ENCODE measurements at regions not wholly inside any gene's neighbourhood (a gene's known extent, or its start where the extent isn't known, plus 50 kb on each side); places are given as distances from the start of the nearest gene placed in this dataset.

DNA sequence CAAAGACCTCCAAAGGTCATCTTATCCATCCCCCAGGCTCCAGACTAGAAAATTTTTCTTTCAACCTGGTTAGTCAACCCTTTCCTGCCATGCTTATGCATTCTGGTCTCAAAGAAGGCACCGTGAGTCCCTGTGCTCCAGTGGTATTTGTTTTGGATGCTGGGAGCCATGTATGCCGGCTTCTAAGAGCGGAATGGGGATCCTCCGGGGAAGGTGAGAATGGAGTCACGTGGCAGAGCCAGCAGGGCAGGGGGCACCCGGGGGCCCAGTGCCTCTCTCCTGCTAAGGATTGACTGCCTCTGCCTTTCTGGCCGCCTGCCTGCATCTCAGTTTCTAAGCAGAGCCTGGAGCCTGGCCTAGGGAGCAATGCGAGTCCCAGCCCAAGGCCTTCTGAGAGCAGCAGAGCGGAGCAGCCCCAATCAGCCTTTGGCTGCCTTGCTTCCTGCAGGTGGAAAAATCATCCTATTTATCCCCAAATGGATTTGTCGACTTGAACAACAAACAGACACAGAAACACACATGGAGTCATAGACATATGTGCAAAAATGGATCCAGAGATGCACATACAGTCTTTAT is 141.0 kb downstream of the PJA1 start:
- Histone ChIP-seq H3K4me3 (ENCODE audit: low read depth, low read length) (no peak overlapping the region), H3K9me3 (ENCODE audit: control insufficient read depth, insufficient read depth, low read length) (no peaks in the 10 kb centered on the region), H3K27ac (ENCODE audit: low read depth, low read length) (no peak overlapping the region), H3K27me3 (ENCODE audit: control insufficient read depth, insufficient read depth, low read length) (no peaks in the 10 kb centered on the region)
- CTCF ChIA-PET: interaction anchor here (0.6 kb wide), 1 partner anchor 197 kb away, joined by 3 read pairs; no protein-coding TSS in a partner anchor
- POLR2A ChIA-PET: no interaction called here
- TF ChIP-seq, protein P1, sequence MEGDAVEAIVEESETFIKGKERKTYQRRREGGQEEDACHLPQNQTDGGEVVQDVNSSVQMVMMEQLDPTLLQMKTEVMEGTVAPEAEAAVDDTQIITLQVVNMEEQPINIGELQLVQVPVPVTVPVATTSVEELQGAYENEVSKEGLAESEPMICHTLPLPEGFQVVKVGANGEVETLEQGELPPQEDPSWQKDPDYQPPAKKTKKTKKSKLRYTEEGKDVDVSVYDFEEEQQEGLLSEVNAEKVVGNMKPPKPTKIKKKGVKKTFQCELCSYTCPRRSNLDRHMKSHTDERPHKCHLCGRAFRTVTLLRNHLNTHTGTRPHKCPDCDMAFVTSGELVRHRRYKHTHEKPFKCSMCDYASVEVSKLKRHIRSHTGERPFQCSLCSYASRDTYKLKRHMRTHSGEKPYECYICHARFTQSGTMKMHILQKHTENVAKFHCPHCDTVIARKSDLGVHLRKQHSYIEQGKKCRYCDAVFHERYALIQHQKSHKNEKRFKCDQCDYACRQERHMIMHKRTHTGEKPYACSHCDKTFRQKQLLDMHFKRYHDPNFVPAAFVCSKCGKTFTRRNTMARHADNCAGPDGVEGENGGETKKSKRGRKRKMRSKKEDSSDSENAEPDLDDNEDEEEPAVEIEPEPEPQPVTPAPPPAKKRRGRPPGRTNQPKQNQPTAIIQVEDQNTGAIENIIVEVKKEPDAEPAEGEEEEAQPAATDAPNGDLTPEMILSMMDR (IDR thresholded peaks at IDR 0.05; ENCODE audit: low read depth, low read length): no peak
- no peak for DNase-seq (ENCODE audit: low read depth, low spot score)

DNA sequence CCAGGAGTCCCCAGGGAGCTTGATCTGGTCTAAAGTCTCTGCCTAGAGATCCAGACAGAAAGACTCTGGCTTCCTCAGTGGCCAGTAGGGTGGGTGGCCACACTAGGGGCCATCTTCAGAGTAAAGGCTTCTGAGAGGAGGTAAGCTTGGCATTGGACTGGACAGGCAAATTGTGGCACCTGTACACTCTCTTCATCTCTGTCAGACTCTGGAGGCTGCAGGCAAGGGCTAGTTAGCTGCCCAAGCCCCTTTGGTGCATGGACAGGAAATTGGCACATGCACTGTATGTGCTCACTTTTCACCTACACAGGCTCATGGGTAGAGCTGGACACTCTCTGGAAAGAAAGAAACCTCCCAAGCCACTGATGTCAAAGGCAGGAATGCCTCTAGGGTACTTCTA is 142.8 kb downstream of the PJA1 start:
- H3K27ac ChIP-seq (ENCODE audit: low read depth, low read length): no peak overlapping the region
- POLR2A ChIA-PET: no interaction called here

DNA sequence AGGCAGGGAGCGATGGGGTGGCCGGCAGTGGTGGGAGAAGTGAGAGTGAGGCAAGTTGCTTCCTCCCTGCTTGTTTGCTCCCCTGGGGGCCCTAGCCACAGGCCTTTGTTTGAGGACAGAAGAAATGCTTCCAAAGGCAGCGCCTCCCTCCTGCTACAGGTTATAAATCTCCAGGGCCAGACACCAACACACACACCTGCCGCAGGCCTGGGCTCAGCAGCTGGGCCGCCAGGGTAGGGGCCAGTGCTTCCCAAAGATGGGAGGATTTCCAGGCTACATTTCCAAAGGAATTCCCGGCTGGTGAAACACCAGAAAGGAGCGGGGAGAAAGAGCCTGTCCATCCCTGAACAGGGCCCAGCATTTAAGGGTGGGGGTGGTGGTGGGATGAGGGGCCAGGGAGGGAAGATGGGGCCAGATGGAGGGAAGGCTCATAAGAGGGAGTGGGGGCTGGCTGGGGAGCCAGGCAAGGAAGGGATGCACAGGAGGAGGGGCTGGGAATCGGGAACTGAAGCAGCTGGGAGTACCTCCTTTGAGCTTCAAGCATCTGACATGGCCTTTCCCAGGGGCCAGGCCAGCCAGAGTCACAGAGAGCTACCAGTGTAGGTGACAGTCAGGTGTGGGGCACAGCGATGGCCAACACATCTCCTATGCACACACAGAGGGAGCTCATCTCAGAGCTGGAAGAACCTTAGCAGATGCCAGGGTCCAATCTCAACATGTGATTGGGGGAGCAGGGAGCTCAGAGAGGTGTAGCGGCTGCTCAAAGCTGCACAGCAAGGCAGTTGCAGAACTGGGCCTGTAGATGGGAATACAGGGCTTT is 143.9 kb downstream of the PJA1 start:
- POLR2A ChIA-PET: no interaction called here
- H3K27ac ChIP-seq (ENCODE audit: low read depth, low read length): no peak overlapping the region
- H3K4me3 ChIP-seq (ENCODE audit: low read depth, low read length): no peak overlapping the region
- CTCF ChIA-PET: no interaction called here
- no peaks in the 10 kb centered on the region for H3K27me3 ChIP-seq (ENCODE audit: control insufficient read depth, insufficient read depth, low read length)
- TF ChIP-seq, protein P1 (IDR thresholded peaks at IDR 0.05; ENCODE audit: low read depth, low read length): no peak
- H3K9me3 ChIP-seq (ENCODE audit: control insufficient read depth, insufficient read depth, low read length): no peaks in the 10 kb centered on the region
- no peak for DNase-seq (ENCODE audit: low read depth, low spot score)

More for the DNA sequence above, 142.8 kb downstream of the PJA1 start:
- TF ChIP-seq, protein P1 (IDR thresholded peaks at IDR 0.05; ENCODE audit: low read depth, low read length): no peak
- CTCF ChIA-PET: interaction anchor here (1.2 kb wide), 1 partner anchor 195 kb away, joined by 3 read pairs; no protein-coding TSS in a partner anchor
- H3K9me3 ChIP-seq (ENCODE audit: control insufficient read depth, insufficient read depth, low read length): no peaks in the 10 kb centered on the region
- no peak overlapping the region for H3K4me3 ChIP-seq (ENCODE audit: low read depth, low read length)
- no peaks in the 10 kb centered on the region for H3K27me3 ChIP-seq (ENCODE audit: control insufficient read depth, insufficient read depth, low read length)
- no peak for DNase-seq (ENCODE audit: low read depth, low spot score)

DNA sequence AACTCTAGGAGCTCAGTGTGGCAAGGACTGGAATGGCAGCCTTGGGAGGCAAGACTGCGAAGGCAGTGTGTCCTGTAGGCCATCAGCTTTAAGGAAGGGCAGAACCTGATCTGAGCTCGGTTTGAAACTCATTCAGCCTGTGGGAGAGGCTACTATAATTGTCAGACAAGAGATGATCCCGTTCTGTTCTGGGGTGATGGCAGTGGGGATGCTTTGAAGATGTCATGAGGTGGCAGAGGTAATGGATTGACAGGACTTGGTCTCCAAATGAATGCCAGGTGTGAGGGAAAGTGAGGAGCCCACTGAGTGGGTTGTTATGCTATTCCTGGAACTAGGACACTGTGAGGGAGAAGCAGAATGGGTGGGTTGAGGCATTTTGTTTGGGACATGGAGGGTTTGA is 144.9 kb downstream of the PJA1 start:
- no peak overlapping the region for H3K27ac ChIP-seq (ENCODE audit: low read depth, low read length)
- no peaks in the 10 kb centered on the region for H3K9me3 ChIP-seq (ENCODE audit: control insufficient read depth, insufficient read depth, low read length)
- no peak overlapping the region for H3K4me3 ChIP-seq (ENCODE audit: low read depth, low read length)
- DNase-seq (ENCODE audit: low read depth, low spot score): no peak
- POLR2A ChIA-PET: no interaction called here
- TF ChIP-seq, protein P1 (IDR thresholded peaks at IDR 0.05; ENCODE audit: low read depth, low read length): no peak
- H3K27me3 ChIP-seq (ENCODE audit: control insufficient read depth, insufficient read depth, low read length): no peaks in the 10 kb centered on the region
- CTCF ChIA-PET: no interaction called here
